ENCODE measurements at regions not wholly inside any gene's neighbourhood (a gene's known extent, or its start where the extent isn't known, plus 50 kb on each side); places are given as distances from the start of the nearest gene placed in this dataset.

- no peak for TF ChIP-seq USF2 (IDR thresholded peaks at IDR 0.05; ENCODE audit: borderline replicate concordance, low read depth, low read length)
Observed at GRCh38 chr13:97720896-97721295, 232.6 kb upstream of the IPO5 start (continued).

- Histone ChIP-seq H3K27me3 (ENCODE audit: insufficient read depth) (no peaks in the 10 kb centered on the region), H3K79me2 (ENCODE audit: insufficient read depth) (no peaks in the 10 kb centered on the region), H3F3A (replicated peaks; ENCODE audit: insufficient read depth) (no peaks in the 10 kb centered on the region), H3K4me2 (no peak overlapping the region), H3K4me3 (ENCODE audit: low read depth in 2 of 2, low read length in 1 of 2) (no peak overlapping the region), H3K4me1 (ENCODE audit: control insufficient read depth in 1 of 2, insufficient read depth in 2 of 2, low read depth in 1 of 2, low read length in 1 of 2) (no peaks in the 10 kb centered on the region), H3K27ac (ENCODE audit: low read depth in 2 of 2, low read length in 1 of 2) (no peak overlapping the region), H4K20me1 (ENCODE audit: insufficient read depth) (no peaks in the 10 kb centered on the region), H3K9me2 (no peaks in the 10 kb centered on the region), H3K9ac (no peak overlapping the region), H3K36me3 (replicated peaks in 1 of 2; ENCODE audit: control insufficient read depth in 1 of 2, insufficient read depth in 2 of 2, low read length in 1 of 2) (no peaks in the 10 kb centered on the region), H2AFZ (ENCODE audit: low read depth) (no peak overlapping the region), H3K9me3 (no peaks in the 10 kb centered on the region)
- POLR2A ChIA-PET = no interaction called here
- CTCF ChIA-PET = no interaction called here
- TF ChIP-seq RCOR1 (IDR thresholded peaks at IDR 0.05; ENCODE audit: low read length) (no peak), FOXM1 (IDR thresholded peaks at IDR 0.05; ENCODE audit: low read depth) (no peak), CHD2 (IDR thresholded peaks at IDR 0.05; ENCODE audit: low read length, partially characterized antibody) (no peak), TCF12 (IDR thresholded peaks at IDR 0.05) (no peak), GATA2 (CRISPR knock-in tag; IDR thresholded peaks at IDR 0.05) (no peak), RFX5 (IDR thresholded peaks at IDR 0.05; ENCODE audit: low read length) (no peak), MXI1 (IDR thresholded peaks at IDR 0.05; ENCODE audit: low read depth, low read length) (no peak), NRF1 (IDR thresholded peaks at IDR 0.05; ENCODE audit: low read depth, low read length) (no peak), REST (IDR thresholded peaks at IDR 0.05; ENCODE audit: low read depth, low read length) (no peak), FOXJ3 (CRISPR knock-in tag; IDR thresholded peaks at IDR 0.05) (no peak), PBX3 (IDR thresholded peaks at IDR 0.05) (no peak), MEF2A (IDR thresholded peaks at IDR 0.05; ENCODE audit: borderline replicate concordance, low read depth) (no peak), SIN3A (IDR thresholded peaks at IDR 0.05; ENCODE audit: borderline replicate concordance, low read depth, low read length) (no peak), EP300 (IDR thresholded peaks at IDR 0.05; ENCODE audit: borderline replicate concordance in 1 of 2, low read depth in 1 of 2, low read length in 1 of 2) (no peak), NFIC (IDR thresholded peaks at IDR 0.05; ENCODE audit: borderline replicate concordance) (no peak), MAX (IDR thresholded peaks at IDR 0.05; ENCODE audit: low read depth) (no peak), CTCF (IDR thresholded peaks at IDR 0.05) (no peak)
- WGBS (ENCODE audit: low lambda C conversion rate) = 44% methylated on average over 4 of the region's 4 CpGs
- no peak for DNase-seq
Observed at GRCh38 chr13:97723655-97724054, 229.8 kb upstream of the IPO5 start.
